Middle frontal gyrus (tissue), 1 donor: ENCODE measurements at regions not wholly inside any gene's neighbourhood (a gene's known extent, or its start where the extent isn't known, plus 50 kb on each side); places are given as distances from the start of the nearest gene placed in this dataset.

Experiments used
- DNase-seq: peaks from one replicate; pipeline ENCODE4 v3.0.0-alpha.2; 2015; ENCODE audit warnings: low spot score; ENCODE audit errors: extremely low spot score

- DNase-seq = no peak
Observed at GRCh38 chr16:51436742-51437141, 285.7 kb upstream of the SALL1 start.

GRCh38 chr16:51434567-51435198 lies 283.6 kb upstream of the SALL1 start:
- no peak for DNase-seq

- no peak for DNase-seq
Observed at GRCh38 chr16:51433599-51433998, 282.5 kb upstream of the SALL1 start.

- no peak for DNase-seq
Observed at GRCh38 chr16:51431517-51432241, 280.6 kb upstream of the SALL1 start.

- no peak for DNase-seq
Observed at GRCh38 chr16:51430716-51431369, 279.8 kb upstream of the SALL1 start.

- no peak for DNase-seq
Observed at GRCh38 chr16:51429041-51429440, 278.0 kb upstream of the SALL1 start.

GRCh38 chr16:51427085-51427484 lies 276.0 kb upstream of the SALL1 start:
- DNase-seq = no peak

- DNase-seq = no peak
Observed at GRCh38 chr16:51426276-51426675, 275.2 kb upstream of the SALL1 start.

- no peak for DNase-seq
Observed at GRCh38 chr16:51420247-51420646, 269.2 kb upstream of the SALL1 start.

- DNase-seq = no peak
Observed at GRCh38 chr16:51419768-51420167, 268.7 kb upstream of the SALL1 start.

- no peak for DNase-seq
Observed at GRCh38 chr16:51418258-51418657, 267.2 kb upstream of the SALL1 start.

- DNase-seq = no peak
Observed at GRCh38 chr16:51416926-51417325, 265.9 kb upstream of the SALL1 start.

GRCh38 chr16:51410125-51410524 lies 259.1 kb upstream of the SALL1 start:
- DNase-seq = no peak

- DNase-seq = no peak
Observed at GRCh38 chr16:51409001-51409675, 258.1 kb upstream of the SALL1 start.

- DNase-seq = no peak
Observed at GRCh38 chr16:51408357-51408756, 257.3 kb upstream of the SALL1 start.

- no peak for DNase-seq
Observed at GRCh38 chr16:51407921-51408320, 256.9 kb upstream of the SALL1 start.

- DNase-seq = no peak
Observed at GRCh38 chr16:51407199-51407598, 256.1 kb upstream of the SALL1 start.

GRCh38 chr16:51405361-51405760 lies 254.3 kb upstream of the SALL1 start:
- no peak for DNase-seq

GRCh38 chr16:51404386-51404785 lies 253.3 kb upstream of the SALL1 start:
- DNase-seq = no peak

GRCh38 chr16:51402785-51403184 lies 251.7 kb upstream of the SALL1 start:
- no peak for DNase-seq

- DNase-seq = no peak
Observed at GRCh38 chr16:51402298-51402697, 251.2 kb upstream of the SALL1 start.

GRCh38 chr16:51401673-51402072 lies 250.6 kb upstream of the SALL1 start:
- DNase-seq = no peak
